Activated CD4-positive, alpha-beta T cell treated with anti-CD3 and anti-CD28 coated beads, Interleukin-10, Interleukin-2, amounts not matched to agents 100 ng/mL and 50 ng/mL, durations not matched to agents 16 hours and 8 hours (primary cell): ENCODE measurements at regions not wholly inside any gene's neighbourhood (a gene's known extent, or its start where the extent isn't known, plus 50 kb on each side); places are given as distances from the start of the nearest gene placed in this dataset.

Experiments
- DNase-seq: peaks from one replicate; pipeline ENCODE4 v3.0.0-alpha.2; 2020

DNA sequence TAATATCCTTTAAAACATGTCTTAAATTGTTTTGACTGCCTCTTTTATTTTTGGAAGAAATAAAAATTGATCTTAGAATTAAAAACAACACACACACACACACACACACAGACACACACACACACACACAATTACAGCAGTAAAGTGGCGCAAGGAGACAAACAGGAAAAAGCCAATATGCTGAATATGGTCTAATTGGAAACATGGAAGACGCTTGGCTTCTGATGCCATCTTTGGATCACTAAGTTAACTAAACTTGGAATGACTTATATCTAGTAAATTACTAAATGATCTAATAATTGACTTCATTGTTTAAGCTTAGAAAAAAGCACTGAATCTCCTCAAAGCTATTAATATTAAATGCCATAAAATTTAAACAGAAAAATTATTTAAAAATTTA lies 1093.4 kb downstream of the ADGRL3 start:
- DNase-seq, result no peak

- DNase-seq, result no peak
Observed at GRCh38 chr4:62292911-62293310, 1092.8 kb downstream of the ADGRL3 start.

DNA sequence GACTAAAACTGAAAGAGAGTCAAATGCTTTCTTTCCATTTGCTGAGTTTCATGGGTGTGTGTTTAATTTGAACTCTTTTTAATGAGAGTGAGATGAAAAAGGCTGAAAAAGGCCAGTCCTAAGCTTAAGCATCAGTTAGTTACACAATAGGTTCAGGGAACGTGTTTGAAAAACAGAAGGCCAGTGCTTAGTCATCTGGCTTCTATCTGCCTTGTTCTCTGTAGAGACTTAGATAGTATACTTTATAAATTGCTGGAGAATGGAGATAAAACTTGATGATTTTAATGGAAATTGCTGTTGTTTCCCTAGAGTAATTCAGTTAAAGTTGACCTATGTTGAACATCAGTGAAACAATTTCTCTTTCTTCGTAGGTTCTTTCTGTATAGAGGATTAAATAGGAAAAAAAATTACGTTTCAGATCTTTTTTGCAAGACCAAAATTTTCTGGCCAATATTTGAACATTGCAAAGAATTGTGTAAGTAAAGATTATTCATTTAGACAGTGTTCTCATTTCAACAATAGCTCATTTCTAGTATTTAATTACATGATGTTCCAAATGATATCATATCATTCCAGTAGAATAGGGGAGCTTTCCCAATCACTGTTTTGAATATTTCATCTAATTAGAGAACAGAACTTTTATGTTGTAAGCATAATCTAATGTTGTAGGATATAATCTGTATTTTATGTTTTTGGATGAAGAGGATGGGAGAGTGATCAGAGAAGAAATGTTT lies 1088.8 kb downstream of the ADGRL3 start:
- no peak for DNase-seq

DNA sequence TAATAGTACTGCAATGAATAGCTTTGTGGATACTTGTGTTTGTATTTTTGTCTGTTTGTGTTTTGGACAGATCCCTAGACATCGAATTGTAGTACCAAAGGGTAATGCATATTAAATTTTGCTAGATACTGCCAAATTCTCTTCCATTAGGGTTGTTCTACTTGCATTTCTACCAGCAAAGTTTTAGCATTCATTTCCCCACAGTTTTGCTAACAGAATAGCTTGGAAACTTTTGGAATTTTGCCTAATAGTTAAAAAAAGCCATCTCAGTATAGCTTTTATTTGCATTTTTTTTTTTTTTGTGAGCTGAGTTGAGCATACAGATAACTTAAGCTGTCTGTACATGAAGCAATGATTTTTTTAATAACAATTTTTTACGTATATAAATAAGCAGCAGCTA lies 1084.9 kb downstream of the ADGRL3 start:
- no peak for DNase-seq

DNA sequence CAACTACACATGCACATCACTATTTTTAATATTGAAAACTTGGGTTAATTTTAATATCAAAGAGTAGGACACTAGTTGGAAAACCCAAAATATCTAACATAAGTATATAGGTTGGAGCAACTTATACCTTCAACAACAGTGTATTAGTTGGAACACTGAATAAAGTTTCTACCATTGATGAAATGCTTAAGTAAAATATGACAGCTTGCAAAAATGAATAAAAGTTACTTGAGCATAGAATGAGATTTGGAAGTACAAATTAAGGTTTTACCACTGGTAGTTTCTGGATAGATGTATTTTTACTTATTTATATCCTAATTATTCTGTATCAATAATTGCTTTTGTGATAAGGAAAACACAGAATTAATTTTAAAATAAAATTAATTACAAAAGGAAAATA lies 1079.6 kb downstream of the ADGRL3 start:
- DNase-seq, result no peak

GRCh38 chr4:62275470-62275869 lies 1075.3 kb downstream of the ADGRL3 start:
- DNase-seq, result no peak

DNA sequence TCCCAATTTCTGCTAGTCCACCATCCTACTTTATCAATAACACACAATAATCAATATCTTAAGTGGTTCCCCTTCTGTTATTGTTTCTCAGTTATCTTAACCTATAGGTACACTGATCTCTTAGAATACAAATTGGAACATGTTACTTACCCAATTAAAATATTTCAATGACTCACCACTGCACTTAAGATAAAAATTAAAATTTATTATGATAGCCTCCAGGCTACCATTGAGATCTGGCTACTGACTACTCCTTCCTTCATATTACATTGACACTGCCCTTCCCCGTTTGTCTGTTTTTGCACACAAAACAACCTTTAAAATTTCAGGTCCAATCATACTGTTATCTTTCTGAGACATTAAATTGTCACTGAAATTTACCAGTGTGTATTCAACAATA lies 1074.7 kb downstream of the ADGRL3 start:
- DNase-seq, result no peak

- DNase-seq, result no peak
Observed at GRCh38 chr4:62271107-62271506, 1071.0 kb downstream of the ADGRL3 start.

GRCh38 chr4:62269918-62270317 lies 1069.8 kb downstream of the ADGRL3 start:
- no peak for DNase-seq

- DNase-seq, result no peak
Observed at GRCh38 chr4:62263454-62263853, 1063.3 kb downstream of the ADGRL3 start.

GRCh38 chr4:62262676-62263075 lies 1062.5 kb downstream of the ADGRL3 start:
- no peak for DNase-seq

- no peak for DNase-seq
Observed at GRCh38 chr4:62260254-62260653, 1060.1 kb downstream of the ADGRL3 start.

DNA sequence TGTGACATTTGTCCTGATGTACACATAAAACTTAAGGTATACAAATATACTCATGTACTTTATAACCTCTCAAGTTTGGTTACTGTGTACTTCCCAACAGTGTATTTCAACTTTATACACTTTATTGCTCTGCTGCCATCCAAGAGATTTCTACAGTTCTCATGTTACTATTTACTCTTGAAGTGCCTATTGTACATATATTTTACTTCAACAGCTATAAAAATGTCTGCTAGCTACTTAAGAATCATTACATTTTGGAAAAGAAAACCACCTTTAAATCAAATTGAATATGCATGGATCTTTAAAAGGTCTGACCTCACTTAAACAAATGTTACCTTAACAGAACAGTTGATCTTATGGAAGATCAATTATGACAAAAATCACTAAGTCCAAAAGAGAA lies 1056.4 kb downstream of the ADGRL3 start:
- DNase-seq, result no peak

- DNase-seq, result no peak
Observed at GRCh38 chr4:62252728-62253127, 1052.6 kb downstream of the ADGRL3 start.

DNA sequence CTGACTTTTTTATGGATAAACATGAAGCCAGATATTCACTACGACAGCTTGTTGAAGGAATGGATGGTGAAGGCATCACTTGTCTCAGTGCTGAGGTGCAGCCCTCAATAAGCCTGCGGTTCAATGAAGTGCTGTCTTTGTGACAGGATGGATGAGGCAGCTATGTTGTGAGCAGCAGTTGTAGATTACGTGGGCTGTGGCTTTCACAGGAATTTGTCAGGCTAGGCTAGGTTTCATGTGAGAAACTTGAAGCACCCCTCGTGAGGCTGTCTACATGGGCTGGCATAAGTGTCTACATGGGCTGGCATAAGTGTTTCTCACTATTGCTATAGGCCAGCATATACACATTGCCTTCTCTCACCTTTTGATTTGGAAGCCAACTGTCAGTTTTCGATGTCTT lies 1050.0 kb downstream of the ADGRL3 start:
- DNase-seq, result no peak

DNA sequence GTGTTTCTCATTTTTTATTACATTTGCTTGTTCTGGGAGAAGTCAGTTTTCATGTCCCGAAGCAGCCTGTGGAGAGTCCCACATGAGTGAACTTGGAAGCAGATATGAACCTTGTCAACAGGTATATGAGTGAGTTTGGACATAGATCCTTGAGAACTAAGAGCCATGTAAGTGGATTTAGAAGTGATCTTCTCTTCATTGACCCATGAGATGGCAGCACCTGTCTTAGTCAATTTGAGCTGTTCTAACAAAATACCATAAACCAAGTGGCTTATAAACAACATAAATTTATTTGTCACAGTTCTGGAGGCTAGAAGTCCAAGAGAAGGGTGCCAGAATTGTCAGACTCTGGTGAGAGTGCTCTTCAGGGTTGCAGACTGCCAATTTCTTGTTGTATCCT lies 1043.8 kb downstream of the ADGRL3 start:
- DNase-seq, result no peak

DNA sequence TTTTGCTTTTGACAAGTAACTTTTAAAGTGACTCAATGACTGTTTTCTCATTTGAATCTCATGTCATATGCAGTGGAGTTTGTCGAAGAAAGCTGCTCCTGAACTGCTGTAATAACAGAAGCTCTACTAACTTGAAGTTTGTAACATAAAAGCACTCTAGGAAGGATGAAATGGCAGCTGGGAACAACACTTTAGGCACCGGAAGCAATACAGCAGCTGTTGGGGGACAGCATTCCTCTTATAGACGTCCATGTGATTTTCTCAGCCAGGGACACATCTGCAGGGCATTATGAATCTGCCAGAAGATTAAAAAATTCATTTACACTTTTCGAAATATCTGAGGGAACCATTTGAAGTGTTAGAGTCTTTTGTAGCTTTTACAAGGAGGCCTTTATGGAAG lies 1035.8 kb downstream of the ADGRL3 start:
- no peak for DNase-seq

DNA sequence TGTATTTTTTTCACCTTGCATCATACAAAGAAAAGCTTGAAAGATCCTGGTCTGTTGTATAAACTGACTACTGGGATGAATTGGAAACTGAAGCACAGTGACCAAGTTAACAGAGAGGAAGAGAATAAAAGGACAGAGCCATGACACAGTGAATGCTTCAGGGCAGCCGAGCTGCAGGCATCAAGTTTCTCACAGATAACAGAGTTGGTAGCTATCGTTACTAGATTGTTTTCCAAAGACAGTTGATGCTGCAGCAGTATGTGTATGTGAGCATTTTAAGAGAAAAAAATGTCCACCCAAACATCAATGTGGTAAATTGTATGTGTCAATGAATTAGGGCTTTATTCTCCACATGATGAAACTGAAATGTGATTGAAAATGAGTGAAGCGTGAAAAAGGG lies 1032.7 kb downstream of the ADGRL3 start:
- DNase-seq, result no peak

DNA sequence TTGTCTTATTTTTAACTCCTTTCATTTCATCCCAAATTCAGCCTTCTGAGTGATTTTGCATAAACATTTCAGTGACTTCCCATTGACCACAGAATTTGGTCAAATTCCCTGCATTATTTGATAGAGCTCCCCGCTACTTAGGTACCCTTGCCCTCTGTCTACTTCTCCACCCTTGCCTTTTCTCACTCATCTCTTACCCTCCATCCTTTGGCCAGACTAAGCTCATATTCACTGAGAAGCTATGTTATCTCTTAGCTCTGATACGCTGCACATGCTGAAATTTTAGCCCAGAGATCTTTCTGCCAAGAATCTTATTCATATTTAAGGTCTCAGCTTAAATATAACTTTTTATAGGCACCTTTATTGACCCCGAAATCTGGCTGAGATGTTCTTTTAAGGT lies 1031.9 kb downstream of the ADGRL3 start:
- no peak for DNase-seq

GRCh38 chr4:62226082-62226481 lies 1026.0 kb downstream of the ADGRL3 start:
- no peak for DNase-seq

- DNase-seq, result no peak
Observed at GRCh38 chr4:62222121-62222520, 1022.0 kb downstream of the ADGRL3 start.

DNA sequence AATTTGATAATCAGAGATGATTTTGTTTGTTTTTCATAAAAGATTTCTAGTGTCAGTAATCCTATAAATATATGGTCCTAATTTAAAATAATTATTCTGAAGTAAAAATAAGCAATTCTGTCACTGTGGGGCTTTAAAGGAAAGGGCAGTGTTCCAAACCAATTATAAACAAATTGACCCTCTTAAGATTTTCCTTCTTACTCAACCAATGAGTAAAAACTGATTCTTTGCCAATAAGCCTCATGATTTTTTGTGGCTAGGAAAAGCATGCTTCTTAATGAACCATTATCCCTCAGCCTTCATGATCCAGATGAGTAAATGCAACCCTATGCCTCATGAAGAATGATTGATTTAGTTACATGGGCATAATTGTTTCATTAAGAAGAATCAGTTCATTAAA lies 1010.4 kb downstream of the ADGRL3 start:
- no peak for DNase-seq

- no peak for DNase-seq
Observed at GRCh38 chr4:62209757-62210485, 1009.8 kb downstream of the ADGRL3 start.

- no peak for DNase-seq
Observed at GRCh38 chr4:62208921-62209320, 1008.8 kb downstream of the ADGRL3 start.

DNA sequence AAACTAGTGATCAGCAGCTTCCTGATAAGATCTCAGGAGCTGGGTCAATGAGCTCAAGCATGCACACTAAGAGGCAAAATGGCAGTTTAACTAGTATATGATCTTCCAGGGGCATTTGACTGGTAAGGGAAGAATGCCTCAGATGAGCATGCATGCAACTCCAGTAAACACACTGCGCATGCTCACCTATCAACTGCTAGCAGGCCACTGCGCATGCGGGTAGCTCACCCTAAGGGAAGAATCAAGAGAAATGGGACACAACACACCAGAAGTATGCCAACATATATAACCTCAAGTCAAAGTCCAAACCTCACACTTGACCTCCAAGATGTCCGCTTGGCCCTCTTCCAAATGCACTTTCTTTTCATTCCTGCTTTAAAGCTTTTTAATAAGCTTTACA lies 1004.0 kb downstream of the ADGRL3 start:
- DNase-seq, result no peak
